Suprapubic skin (tissue), 4 donors: ENCODE measurements at regions not wholly inside any gene's neighbourhood (a gene's known extent, or its start where the extent isn't known, plus 50 kb on each side); places are given as distances from the start of the nearest gene placed in this dataset.

Experiments
- DNase-seq, 2 donors: peaks; one replicate each; pipeline ENCODE4 v3.0.0-alpha.2; 2019; ENCODE audit warnings: low spot score in 2 of 2
- H3K27ac ChIP-seq: fragments of 200-600 bp; sonication (generic); one replicate; pipeline ENCODE4 v1.5.1; 2019
- H3K27me3 ChIP-seq: fragments of 200-600 bp; sonication (generic); one replicate; pipeline ENCODE4 v1.5.1; 2019
- H3K36me3 ChIP-seq: fragments of 200-600 bp; sonication (generic); one replicate; pipeline ENCODE4 v1.5.1; 2019
- H3K4me1 ChIP-seq: fragments of 200-600 bp; sonication (generic); one replicate; pipeline ENCODE4 v1.5.1; 2019
- H3K4me3 ChIP-seq: fragments of 200-600 bp; sonication (generic); one replicate; pipeline ENCODE4 v1.5.1; 2019; ENCODE audit warnings: mild to moderate bottlenecking
- H3K9me3 ChIP-seq: fragments of 200-600 bp; sonication (generic); one replicate; pipeline ENCODE4 v1.5.1; 2019
- CTCF ChIP-seq, 2 donors: fragments of 200-600 bp in 1 of 2; fragments of 450-650 bp in 1 of 2; sonication (generic) in 1 of 2; IDR thresholded peaks; one replicate each; pipeline ENCODE4 v1.5.1; 2016 to 2019; ENCODE audit warnings: antibody characterized with exemption in 2 of 2, mild to moderate bottlenecking in 1 of 2, moderate library complexity in 1 of 2
- EP300 ChIP-seq: sonication (generic); formaldehyde crosslinking; IDR thresholded peaks from one replicate; pipeline ENCODE4 v1.6.1; 2017; ENCODE audit warnings: antibody characterized with exemption
- POLR2A ChIP-seq, 2 donors: fragments of 450-650 bp; IDR thresholded peaks; one replicate each; pipeline ENCODE4 v1.6.1; 2017; ENCODE audit warnings: antibody characterized with exemption in 2 of 2, mild to moderate bottlenecking in 2 of 2, moderate library complexity in 2 of 2
- POLR2AphosphoS5 ChIP-seq, 3 donors: sonication (generic); formaldehyde crosslinking; IDR thresholded peaks; one replicate each; pipeline ENCODE4 v1.6.1; 2017; ENCODE audit warnings: antibody characterized with exemption in 3 of 3
- WGBS: methylation state at CpG from one replicate; pipeline ENCODE4 v1.1.5; 2018; 5-methylcytosine and 5-hydroxymethylcytosine counted together

- DNase-seq = no peak
- Histone ChIP-seq H3K4me1 (no peaks in the 10 kb centered on the region), H3K9me3 (no peaks in the 10 kb centered on the region), H3K27me3 (peaks cover 5% of the 10 kb centered on the region), H3K4me3 (no peak overlapping the region), H3K36me3 (no peaks in the 10 kb centered on the region), H3K27ac (no peak overlapping the region)
- 84% methylated on average over 2 of the region's 2 CpGs for WGBS
- no peak for TF ChIP-seq POLR2A (IDR thresholded peaks at IDR 0.05)
- TF ChIP-seq CTCF (IDR thresholded peaks at IDR 0.05) = no peak
- TF ChIP-seq POLR2AphosphoS5 (IDR thresholded peaks at IDR 0.05) = no peak
Measured at GRCh38 chr1:232688398-232688797, 58.5 kb upstream of the SIPA1L2 start.

- WGBS = 77% methylated on average over 3 of the region's 3 CpGs
- TF ChIP-seq POLR2A (IDR thresholded peaks at IDR 0.05) (no peak), CTCF (IDR thresholded peaks at IDR 0.05) (no peak), POLR2AphosphoS5 (IDR thresholded peaks at IDR 0.05) (no peak), EP300 (no peak)
- no peak for DNase-seq
- no peaks in the 10 kb centered on the region for H3K9me3 ChIP-seq
- no peaks in the 10 kb centered on the region for H3K4me1 ChIP-seq
- no peak overlapping the region for H3K4me3 ChIP-seq
- H3K27ac ChIP-seq = no peak overlapping the region
- H3K36me3 ChIP-seq = no peaks in the 10 kb centered on the region
- peaks cover 15% of the 10 kb centered on the region for H3K27me3 ChIP-seq
Measured at GRCh38 chr1:232689711-232690110, 59.8 kb upstream of the SIPA1L2 start.

- Histone ChIP-seq H3K9me3 (no peaks in the 10 kb centered on the region), H3K4me1 (no peaks in the 10 kb centered on the region), H3K36me3 (no peaks in the 10 kb centered on the region), H3K27me3 (peaks cover 15% of the 10 kb centered on the region), H3K27ac (peak overlapping the region; percentile 65), H3K4me3 (no peak overlapping the region)
- peak in 1 of 2 donors; percentile 68 for DNase-seq
- TF ChIP-seq EP300 = no peak
- no peak for TF ChIP-seq CTCF (IDR thresholded peaks at IDR 0.05)
- TF ChIP-seq POLR2A (IDR thresholded peaks at IDR 0.05) = no peak
- no peak for TF ChIP-seq POLR2AphosphoS5 (IDR thresholded peaks at IDR 0.05)
- WGBS = 47% methylated on average over 8 of the region's 8 CpGs
Measured at GRCh38 chr1:232690285-232690935, 60.5 kb upstream of the SIPA1L2 start.

DNA sequence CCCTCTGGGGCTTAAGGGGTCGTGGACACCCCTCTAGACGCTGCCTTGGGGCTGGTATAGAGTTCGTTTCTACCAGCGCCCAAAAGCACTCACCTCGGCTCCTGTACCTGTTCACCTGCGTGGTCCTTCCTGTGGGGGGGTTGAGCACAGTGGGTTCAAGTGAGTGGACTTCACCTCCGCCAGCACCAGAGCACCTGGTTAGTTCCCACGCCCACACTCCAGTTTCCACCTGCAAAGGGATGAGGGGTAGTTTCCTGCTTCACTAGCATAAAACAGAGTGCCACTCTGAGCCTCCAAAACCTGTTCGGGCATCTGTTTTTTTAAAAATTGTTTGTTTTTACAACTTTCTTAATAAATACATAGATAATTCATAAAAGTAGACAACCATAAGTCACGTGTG, 64.5 kb upstream of the SIPA1L2 start:
- WGBS = 89% methylated on average over 10 of the region's 10 CpGs
- Histone ChIP-seq H3K27ac (no peak overlapping the region), H3K4me1 (peaks cover 9% of the 10 kb centered on the region), H3K36me3 (no peaks in the 10 kb centered on the region), H3K4me3 (no peak overlapping the region), H3K9me3 (no peaks in the 10 kb centered on the region), H3K27me3 (peaks cover 15% of the 10 kb centered on the region)
- DNase-seq = no peak
- no peak for TF ChIP-seq EP300

- TF ChIP-seq POLR2AphosphoS5 (IDR thresholded peaks at IDR 0.05) (no peak), CTCF (IDR thresholded peaks at IDR 0.05) (no peak), EP300 (no peak), POLR2A (IDR thresholded peaks at IDR 0.05) (no peak)
- no peaks in the 10 kb centered on the region for H3K9me3 ChIP-seq
- no peak for DNase-seq
- no peaks in the 10 kb centered on the region for H3K36me3 ChIP-seq
- peaks cover 15% of the 10 kb centered on the region for H3K27me3 ChIP-seq
- peaks cover 9% of the 10 kb centered on the region for H3K4me1 ChIP-seq
- 69% methylated on average over 5 of the region's 5 CpGs for WGBS
- no peak overlapping the region for H3K4me3 ChIP-seq
- H3K27ac ChIP-seq = no peak overlapping the region
Measured at GRCh38 chr1:232695621-232696385, 65.9 kb upstream of the SIPA1L2 start.
